HG03159 (cell line): ENCODE measurements at regions not wholly inside any gene's neighbourhood (a gene's known extent, or its start where the extent isn't known, plus 50 kb on each side); places are given as distances from the start of the nearest gene placed in this dataset.
A peak's percentile ranks its signal among the peaks of the same experiment; 100 is the strongest.
"Not testable (repeated sequence)": the region's sequence is repeated elsewhere in the genome, so short reads cannot be mapped to it uniquely, and the experiment has no call there.

Experiments
- ATAC-seq: cut with Tn5 transposase; IDR thresholded peaks from one replicate; pipeline ENCODE4 v1.9.1; 2021; ENCODE audit warnings: mild to moderate bottlenecking, moderate library complexity; ENCODE audit not compliant: unreplicated experiment

DNA sequence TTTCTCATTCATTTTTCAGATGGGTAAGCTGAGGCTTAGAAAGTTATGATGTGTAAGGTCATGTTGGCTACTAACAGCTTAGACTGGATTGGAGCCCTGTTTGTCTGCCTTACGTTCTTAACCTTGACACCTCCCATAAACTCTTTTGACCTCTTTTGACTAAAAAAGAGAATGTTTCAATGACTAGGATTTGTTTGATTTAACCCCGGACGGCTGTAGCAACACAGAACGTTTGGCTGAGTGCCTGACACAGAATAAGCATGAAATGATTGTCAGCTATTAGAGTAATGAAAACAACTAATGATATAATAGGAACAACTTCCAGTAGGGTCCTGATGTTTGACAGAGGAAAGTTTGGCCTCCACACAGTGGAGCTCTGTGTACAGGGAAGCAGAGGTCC, 83.3 kb upstream of the PDZD8 start:
- ATAC-seq: no peak

DNA sequence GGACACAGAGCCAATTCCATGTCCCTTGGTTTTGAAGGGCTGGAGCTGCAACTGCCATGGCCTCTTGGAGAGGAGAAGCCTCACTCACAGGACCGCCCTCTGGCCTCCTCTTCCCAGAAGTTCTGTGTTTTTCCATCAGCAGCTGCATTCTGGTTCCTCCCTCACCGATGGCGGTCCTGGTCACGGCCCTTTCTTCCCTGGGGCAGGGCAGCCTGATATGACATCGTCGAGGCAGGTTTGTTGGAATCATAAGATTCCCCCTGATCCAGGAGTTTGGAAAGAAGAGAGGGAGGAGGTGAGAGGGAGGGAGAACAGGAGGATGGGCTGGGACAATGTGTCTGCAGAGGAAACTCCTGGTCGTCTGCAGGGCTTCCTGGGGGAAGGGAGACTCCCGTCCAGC, 82.7 kb upstream of the PDZD8 start:
- no peak for ATAC-seq

GRCh38 chr10:117457071-117457810, 82.0 kb upstream of the PDZD8 start:
- ATAC-seq: no peak

- no peak for ATAC-seq
Measured at GRCh38 chr10:117455346-117455745, 80.1 kb upstream of the PDZD8 start.

DNA sequence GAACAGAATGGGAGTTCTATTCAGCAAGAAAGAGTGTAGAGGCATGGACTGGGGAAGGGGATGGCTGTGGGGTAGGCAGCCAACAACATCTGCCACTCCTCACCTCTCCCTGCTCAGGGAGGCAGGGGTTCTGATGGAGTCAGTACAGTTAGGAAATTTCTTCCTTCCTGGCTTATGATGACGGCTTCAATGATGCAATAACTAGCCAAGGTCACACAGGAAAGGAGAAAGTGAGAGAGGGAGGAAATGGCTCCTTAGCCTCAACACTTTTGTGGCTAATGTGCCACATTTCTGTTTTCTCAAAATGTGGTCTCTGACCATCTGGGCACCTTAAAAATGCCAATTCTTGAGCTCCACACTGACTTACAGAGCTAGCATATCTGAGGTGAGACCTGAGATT, 79.3 kb upstream of the PDZD8 start:
- no peak for ATAC-seq

DNA sequence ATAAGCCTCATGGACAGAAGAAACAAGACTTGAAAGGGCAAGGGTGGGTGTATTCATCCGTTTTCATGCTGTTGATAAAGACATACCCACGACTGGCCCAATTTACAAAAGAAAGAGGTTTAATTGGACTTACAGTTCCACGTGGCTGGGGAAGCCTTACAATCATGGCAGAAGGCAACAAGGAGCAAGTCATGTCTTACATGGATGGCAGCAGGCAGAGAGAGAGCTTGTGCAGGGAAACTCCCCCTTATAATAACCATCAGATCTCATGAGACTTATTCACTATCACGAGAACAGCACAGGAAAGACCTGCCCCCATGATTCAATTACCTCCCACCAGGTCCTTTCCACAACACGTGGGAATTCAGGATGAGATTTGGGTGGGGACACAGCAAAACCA, 78.2 kb upstream of the PDZD8 start:
- not testable (repeated sequence) for ATAC-seq

GRCh38 chr10:117450940-117451339, 75.7 kb upstream of the PDZD8 start:
- no peak for ATAC-seq

- ATAC-seq: no peak
Measured at GRCh38 chr10:117449636-117450035, 74.4 kb upstream of the PDZD8 start.

DNA sequence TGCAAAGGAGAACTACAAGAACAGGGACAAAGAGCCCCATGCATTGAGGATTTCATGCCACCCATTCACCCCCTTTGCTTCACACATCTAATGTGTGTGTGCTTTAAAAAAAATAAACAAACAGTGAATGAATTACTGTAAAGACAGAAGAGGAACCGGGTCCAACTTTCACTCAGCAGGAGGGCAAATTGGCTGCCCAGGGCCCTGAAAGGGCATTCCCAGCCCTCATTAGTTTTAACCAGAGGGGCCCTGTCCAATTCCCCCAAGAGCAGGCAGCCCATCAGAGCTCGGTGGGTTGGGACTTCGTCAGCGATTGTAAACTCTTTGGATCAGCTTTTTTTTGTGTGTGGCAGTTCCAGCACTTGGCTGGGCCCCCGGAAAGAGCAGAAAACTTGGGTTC, 73.6 kb upstream of the PDZD8 start:
- no peak for ATAC-seq

DNA sequence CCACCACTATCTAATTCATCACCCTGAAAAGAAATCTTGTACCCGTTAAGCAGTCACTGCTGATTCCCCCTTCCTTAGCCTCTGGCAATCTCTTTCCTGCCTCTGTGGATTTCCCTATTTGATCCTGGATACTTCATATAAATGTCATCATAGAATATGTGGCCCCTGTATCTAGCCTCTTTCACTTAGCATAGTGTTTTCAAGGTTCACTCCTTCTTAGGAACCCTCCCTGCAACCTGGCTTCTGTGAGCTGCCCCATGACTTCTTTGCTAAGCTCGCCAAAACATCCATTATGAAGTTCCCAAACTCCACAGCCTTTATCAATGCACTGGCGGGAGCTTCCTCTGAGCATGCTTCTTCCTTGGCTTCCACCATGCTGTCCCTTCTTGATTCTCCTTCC, 70.8 kb upstream of the PDZD8 start:
- ATAC-seq: no peak

DNA sequence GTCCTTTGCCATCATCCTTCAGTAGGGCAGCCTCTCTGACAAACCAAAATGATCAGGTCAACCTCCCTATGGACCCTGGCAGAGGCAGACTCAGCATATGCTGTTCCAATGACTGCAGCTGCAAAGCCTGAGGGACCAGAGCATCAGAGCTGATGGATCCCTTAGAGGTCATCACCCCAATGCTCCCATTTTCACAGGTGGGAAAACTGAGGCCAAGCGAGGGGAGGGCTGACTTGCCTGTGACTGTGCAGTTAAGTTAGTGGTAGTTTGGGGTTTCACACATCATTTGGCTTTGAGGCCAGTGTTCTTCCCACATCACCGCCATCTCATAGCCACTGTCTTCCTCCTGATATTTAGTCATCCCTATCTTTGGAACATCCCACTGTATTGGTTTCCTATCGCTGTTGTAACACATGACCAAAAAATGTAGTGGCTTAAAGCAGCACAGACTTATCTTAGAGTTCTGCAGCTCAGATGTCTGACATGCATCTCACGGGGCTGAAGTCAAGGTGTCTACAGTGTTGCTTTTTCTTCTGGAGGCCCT, 69.3 kb upstream of the PDZD8 start:
- ATAC-seq: no peak

DNA sequence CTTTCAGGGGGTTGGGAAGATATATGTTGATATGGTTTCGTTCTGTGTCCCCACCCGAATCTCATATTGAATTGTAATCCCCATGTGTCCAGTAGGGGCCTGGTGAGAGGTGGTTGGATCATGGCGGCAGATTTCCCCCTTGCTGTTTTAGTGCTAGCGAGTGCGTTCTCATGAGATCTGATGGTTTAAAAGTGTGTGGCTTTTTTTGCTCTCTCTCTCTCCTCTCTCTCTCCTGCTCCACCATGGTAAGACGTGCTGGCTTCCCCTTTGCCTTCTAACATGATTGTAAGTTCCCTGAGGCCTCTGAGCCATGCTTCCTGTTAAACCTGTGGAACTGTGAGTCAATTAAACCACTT, 68.4 kb upstream of the PDZD8 start:
- ATAC-seq: no peak

DNA sequence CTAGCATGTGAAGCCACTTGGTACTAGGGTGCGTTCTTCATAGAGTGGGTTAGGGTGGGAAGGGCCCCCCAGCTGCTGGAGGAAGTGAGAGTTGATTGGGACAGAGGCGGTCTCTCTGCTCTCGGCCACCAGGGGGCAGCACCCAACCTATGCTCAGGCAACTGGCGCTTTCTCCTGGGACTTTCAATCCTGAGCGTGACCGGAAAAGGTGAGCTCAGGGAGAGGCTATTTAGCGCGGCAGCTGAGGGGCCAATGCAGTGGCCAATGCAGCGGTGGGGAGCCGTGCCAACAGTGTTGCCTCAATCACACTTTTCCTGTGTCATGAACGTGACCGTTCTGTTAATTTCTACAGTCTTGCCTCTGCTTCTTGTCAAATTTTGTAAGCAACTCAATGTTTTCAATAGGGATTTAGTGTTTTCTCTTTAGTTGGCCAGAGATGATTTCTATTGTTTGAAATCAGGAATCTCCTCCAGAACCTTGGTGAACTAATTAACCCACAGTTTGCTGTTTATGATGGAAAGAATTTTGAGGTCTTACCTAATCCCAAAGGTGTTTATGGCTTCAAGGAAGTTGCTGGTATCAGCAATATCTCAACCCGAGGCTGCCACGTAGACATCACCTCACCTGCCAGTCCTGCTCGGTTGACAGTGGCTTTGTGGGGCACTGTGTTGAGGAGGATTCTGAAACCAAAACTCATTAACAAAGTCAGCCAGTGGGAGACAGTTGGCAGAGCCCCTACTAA, 67.9 kb upstream of the PDZD8 start:
- peak; percentile 74 for ATAC-seq

- no peak for ATAC-seq
Measured at GRCh38 chr10:117442521-117442920, 67.3 kb upstream of the PDZD8 start.

DNA sequence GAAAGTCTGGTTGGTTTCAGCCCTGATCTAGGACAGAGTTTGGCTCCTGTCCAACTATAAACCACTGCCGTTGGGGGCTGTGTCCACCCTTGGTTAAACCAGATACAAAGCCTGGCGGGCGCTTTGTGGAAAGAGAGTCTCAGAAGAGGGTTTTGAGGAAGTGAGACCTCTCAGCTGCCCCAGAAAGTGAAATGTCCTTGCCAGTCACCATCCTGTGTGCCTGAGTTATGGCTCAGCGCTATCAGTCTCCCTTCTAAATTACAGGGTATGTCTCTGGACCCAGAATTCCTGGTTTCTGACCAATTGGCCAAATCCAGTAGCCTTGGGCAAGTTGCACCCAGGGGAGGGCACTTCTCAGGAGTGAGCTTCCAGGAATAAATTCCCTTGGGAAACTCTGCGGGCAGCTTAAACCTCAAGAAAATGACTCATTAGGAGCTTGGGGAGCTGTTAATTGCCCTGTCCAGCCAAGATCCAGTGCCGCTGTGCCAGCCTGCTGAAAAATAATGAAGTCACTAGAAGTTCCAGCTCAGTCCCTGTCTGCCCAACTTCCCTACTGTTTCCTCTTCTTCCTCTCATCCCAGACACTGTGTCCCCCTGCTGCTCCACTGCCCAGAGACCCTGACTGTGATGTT, 66.7 kb upstream of the PDZD8 start:
- ATAC-seq: peak; percentile 70

GRCh38 chr10:117441361-117441760, 66.1 kb upstream of the PDZD8 start:
- ATAC-seq: no peak

DNA sequence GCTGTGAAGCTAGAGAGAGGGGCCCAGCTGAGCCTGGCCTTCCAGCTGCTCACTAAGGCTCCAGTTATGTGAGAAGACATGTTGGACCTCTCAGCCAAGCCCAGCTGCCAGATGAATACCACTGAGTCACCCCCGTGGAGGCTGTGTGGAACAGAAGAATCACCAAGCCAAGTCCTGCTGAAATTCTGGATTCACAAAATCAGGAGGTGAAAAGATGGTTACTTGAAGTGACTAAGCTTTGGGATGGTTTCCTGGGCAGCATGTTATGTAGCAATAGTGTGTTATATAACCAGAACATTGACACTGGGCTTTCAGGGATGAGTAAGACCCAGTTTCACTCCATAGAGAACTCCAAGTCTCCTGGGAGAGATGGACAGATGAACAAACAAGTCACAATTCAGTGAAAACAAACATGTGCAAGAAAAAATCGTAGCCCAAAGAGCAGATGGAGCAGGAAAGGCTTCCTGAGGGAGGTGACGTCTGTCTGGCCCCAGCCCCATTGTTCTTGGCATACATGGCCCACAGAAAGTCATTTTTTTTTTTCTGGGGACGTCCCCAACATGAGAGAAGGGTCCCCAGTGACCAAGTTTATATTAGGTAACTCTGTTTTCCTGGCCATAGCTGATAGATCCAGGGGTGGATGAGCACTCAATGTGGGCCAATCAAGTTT, 64.1 kb upstream of the PDZD8 start:
- ATAC-seq: no peak

- no peak for ATAC-seq
Measured at GRCh38 chr10:117432866-117433265, 57.6 kb upstream of the PDZD8 start.

DNA sequence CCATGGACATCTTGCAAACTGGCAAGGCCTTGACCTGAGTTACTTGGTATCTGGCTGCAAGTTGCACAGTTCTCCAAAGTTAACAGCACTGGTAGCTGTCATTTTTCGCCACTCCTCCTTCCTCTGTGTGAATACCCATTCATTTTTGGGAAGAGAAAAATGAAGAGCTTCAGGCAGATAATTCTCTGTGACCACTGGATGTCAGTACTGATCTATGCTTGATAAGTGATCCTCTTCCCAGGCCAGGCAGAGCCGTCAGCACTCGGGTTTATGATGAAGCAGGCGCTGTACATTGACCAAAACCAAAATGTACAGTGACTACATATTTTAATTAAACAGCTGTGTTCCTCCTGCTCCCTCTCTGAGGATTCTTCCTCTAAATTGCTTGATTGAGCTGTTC, 55.9 kb upstream of the PDZD8 start:
- ATAC-seq: no peak

DNA sequence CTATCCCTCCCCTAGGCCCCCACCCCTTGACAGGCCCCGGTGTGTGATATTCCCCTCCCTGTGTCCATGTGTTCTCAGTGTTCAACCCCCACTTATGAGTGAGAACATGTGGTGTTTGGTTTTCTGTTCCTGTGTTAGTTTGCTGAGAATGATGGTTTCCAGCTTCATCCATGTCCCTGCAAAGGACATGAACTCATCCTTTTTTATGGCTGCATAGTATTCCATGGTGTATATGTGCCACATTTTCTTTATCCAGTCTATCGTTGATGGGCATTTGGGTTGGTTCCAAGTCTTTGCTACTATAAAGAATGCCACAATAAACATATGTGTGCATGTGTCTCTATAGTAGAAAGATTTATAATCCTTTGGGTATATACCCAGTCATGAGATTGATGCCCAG, 55.3 kb upstream of the PDZD8 start:
- ATAC-seq: not testable (repeated sequence)

DNA sequence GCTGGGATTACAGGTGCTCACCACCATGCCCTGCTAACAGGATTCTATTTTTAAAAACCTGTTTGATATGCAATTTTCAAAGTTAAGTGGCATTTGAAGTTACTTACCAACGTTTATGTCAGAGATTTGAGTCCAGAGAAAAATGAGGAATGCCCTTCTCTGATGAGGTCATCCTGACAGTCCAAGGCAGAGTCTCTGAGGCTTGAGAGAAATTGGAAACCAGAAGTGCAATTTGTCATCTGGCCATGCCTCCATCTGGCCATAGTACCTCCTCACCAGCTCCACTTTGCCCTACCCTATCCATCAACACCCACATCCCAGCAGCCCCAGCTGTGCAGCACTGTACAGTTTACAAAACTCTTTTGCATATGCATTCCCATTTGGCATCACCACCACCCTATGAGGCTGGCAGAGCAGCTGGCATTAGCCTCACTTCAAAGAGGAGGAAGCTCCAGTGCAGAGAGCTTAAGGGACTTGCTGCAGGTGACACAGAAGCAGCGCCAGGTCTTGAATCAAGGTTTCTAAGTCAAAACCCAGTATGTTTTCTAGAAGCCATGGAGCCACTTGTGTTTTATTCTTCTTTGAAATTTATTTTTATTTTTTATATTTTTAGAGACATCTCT, 54.5 kb upstream of the PDZD8 start:
- no peak for ATAC-seq
